ENCODE measurements at regions not wholly inside any gene's neighbourhood (a gene's known extent, or its start where the extent isn't known, plus 50 kb on each side); places are given as distances from the start of the nearest gene placed in this dataset.

DNA sequence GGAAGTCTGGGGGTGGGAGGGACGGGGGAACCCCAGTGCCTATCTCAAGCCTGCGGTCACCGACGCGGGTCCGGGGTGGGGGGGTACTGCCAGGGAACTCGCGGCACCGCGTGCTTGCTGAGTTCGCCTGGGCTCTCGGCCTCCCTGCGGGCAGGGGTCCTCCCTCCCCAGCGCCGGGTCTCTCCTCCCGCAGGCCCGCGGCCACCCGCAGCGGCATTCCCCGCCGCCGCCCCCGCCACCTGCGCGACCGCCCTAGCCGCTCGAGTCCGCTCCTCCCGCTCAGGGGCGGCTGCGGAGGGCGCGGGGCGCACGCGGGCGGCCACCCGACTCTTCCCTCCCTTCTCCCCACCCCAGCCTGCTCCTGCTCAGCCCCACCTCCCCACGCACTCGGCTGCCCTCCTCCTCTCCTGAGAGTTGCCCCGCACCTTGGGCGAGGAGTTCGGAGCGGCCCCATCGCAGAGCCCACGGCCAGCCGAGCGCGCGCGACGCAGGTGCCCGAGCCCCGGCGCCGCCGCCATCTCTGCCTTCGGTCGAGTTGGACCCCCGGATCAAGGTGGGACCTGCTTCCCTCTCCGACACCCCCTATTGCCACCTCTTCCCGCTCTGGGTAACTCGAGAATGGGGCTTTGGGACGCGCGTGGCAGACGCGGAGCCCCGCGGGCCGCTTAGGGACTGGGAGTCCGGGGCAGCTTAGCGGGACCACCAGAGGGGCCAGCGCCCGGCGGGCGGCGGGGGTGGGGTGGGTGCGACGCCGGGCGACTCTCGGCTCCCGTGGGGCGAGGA, 105.0 kb downstream of the LEPR start:
- DNase-seq (ENCODE audit: low spot score), result peak; percentile 18
- TF ChIP-seq, protein P1, sequence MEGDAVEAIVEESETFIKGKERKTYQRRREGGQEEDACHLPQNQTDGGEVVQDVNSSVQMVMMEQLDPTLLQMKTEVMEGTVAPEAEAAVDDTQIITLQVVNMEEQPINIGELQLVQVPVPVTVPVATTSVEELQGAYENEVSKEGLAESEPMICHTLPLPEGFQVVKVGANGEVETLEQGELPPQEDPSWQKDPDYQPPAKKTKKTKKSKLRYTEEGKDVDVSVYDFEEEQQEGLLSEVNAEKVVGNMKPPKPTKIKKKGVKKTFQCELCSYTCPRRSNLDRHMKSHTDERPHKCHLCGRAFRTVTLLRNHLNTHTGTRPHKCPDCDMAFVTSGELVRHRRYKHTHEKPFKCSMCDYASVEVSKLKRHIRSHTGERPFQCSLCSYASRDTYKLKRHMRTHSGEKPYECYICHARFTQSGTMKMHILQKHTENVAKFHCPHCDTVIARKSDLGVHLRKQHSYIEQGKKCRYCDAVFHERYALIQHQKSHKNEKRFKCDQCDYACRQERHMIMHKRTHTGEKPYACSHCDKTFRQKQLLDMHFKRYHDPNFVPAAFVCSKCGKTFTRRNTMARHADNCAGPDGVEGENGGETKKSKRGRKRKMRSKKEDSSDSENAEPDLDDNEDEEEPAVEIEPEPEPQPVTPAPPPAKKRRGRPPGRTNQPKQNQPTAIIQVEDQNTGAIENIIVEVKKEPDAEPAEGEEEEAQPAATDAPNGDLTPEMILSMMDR (IDR thresholded peaks at IDR 0.05; ENCODE audit: extremely low read depth, insufficient read depth, missing control alignments), result no peak
- in situ Hi-C loops (cut with MboI; ENCODE audit: low pct_unique_long_range_greater_than_20kb, low sequenced_read_pairs, unreplicated experiment), result no loop called here

DNA sequence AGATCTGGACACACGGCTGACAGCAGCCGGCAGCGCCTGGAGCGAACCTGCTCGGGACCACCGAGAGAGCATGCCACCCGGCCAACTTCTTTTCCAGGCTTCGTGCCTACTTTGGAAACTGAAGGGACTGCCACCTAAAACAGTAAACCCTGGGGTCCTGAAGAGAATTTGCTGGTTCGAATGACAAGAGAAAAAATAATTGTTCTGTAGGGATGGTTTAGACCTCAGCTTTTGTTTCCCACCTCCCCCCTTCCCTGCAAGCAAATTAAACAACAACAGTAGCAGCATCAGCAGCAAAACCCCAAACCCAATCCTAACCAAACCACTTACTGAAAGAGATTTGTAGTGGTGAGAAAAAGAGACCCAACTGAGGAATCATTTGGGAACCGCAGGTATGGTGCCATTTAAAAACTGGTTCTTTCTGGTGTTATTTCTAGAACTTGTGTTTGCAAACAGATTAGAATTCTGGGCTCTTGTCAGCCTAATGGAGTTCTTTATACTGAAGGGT, 105.6 kb downstream of the LEPR start:
- in situ Hi-C loops (cut with MboI; ENCODE audit: low pct_unique_long_range_greater_than_20kb, low sequenced_read_pairs, unreplicated experiment), result no loop called here
- TF ChIP-seq, protein P1 (IDR thresholded peaks at IDR 0.05; ENCODE audit: extremely low read depth, insufficient read depth, missing control alignments), result no peak

DNA sequence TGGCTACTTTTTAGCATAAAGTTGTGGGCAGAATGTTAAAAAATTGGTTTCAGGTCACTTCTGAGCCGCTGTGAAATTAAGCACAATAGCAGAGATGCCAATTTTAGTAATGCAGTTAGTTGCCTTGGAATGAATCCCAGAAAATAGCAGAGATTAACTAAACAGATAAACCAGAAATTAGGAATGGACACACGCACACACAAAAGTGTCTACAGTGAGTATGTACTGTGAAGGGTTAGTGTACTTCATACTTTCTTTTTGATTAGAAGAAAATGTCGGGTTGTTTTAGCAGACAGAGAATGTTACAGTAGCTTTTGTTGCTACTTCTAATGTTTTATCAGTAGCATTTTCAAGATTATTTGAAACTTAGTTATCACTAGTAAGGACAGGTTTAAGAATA, 106.7 kb downstream of the LEPR start:
- in situ Hi-C loops (cut with MboI; ENCODE audit: low pct_unique_long_range_greater_than_20kb, low sequenced_read_pairs, unreplicated experiment), result no loop called here
- TF ChIP-seq, protein P1 (IDR thresholded peaks at IDR 0.05; ENCODE audit: extremely low read depth, insufficient read depth, missing control alignments), result no peak
- DNase-seq (ENCODE audit: low spot score), result peak; percentile 24

More for the DNA sequence above, 105.6 kb downstream of the LEPR start:
- peak; percentile 11 for DNase-seq (ENCODE audit: low spot score)

DNA sequence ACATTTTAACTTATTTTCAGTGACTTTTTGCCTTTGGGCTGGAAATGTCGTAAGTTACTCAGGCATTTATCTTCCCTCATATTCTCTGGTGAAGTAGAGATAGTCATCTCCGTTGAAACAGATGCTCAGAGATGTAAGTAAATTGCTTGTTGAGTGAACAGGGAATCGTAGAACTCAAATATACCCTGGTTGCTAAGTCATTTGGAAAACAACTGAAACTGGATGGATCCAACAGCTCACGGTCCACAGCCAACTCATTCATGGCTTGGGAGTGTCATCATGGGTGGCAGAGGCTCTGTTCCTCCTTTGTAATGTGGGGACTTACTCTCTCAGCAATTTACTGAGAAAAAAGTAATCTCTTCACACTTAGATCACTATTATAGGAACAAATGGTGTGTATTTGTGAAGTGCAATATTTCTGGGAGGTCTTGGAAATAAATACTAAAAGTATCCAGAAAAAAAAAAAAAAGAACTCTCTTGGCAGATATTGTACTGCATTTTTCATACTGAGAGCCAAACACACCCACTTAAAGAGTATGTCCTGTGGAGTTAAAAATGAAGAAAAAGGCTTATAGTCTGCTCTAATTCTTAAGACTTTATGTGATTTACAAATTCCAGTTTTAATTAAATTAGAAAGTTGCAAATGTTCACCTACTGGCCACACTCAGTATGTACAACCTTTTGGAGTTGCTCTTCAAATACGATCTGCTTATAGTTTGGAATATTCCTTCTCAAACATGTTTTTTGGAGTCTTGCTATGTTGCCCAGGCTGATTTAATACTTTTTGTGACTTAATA, 107.4 kb downstream of the LEPR start:
- DNase-seq (ENCODE audit: low spot score), result no peak
- in situ Hi-C loops (cut with MboI; ENCODE audit: low pct_unique_long_range_greater_than_20kb, low sequenced_read_pairs, unreplicated experiment), result no loop called here
- TF ChIP-seq, protein P1 (IDR thresholded peaks at IDR 0.05; ENCODE audit: extremely low read depth, insufficient read depth, missing control alignments), result no peak

DNA sequence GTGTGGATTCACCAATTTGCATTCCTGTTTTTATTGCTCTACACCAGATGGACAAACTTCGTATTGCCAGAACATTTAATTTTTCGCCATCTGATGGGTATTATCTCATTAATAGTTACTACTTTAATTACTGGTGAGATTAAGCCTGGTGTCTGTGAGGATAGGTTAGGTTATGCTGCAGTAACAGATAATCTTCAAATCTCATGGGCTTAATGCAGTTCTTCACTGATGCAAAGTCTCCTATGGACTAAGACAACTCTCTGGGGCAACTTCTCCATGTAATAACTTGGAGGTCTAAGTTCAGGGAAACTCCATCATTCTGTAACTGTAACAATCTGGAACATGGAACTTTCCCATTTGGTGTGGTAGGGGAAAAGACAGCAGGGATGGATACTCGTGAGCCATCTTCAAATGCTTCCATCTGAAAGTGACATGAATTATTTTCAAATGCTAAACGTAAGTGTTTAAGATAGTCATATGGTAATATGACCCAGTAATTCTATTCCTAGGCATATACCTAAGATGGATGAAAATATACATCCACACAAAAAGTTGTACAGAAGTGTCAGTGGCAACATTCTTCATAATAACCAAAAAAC, 111.6 kb downstream of the LEPR start:
- TF ChIP-seq, protein P1 (IDR thresholded peaks at IDR 0.05; ENCODE audit: extremely low read depth, insufficient read depth, missing control alignments), result no peak
- in situ Hi-C loops (cut with MboI; ENCODE audit: low pct_unique_long_range_greater_than_20kb, low sequenced_read_pairs, unreplicated experiment), result no loop called here
- DNase-seq (ENCODE audit: low spot score), result no peak

DNA sequence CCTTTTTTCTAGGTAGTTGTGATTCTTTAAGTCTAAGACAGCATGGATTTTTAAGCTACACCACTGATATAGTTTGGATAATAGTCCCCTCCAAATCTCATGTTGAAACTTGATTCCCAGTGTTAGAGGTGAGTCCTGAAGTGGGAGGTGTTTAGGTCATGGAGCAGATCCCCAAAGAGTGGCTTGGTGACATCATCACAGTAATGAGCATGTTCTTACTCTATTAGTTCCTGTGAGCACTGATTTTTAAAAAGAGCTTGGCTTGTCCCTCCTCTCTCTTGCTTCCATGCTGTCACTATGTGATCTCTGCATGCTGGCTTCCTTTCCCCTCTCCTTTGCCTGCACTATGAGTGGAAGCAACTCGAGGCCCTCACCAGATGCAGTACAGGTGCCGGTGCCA, 115.5 kb downstream of the LEPR start:
- in situ Hi-C loops (cut with MboI; ENCODE audit: low pct_unique_long_range_greater_than_20kb, low sequenced_read_pairs, unreplicated experiment), result no loop called here

More for the DNA sequence above, 115.5 kb downstream of the LEPR start:
- TF ChIP-seq, protein P1 (IDR thresholded peaks at IDR 0.05; ENCODE audit: extremely low read depth, insufficient read depth, missing control alignments), result no peak
- no peak for DNase-seq (ENCODE audit: low spot score)
